CD4-positive, alpha-beta T cell (primary cell): ENCODE measurements at regions not wholly inside any gene's neighbourhood (a gene's known extent, or its start where the extent isn't known, plus 50 kb on each side); places are given as distances from the start of the nearest gene placed in this dataset.

Experiments used
- ATAC-seq: fragments of 200-7000 bp; cut with Tn5 transposase; one replicate; pipeline ENCODE4 v1.10.0; 2022; ENCODE audit warnings: mild to moderate bottlenecking; ENCODE audit not compliant: poor library complexity
- CTCF ChIA-PET: fragments of 350-600 bp; sonication (Branson Sonifier 250); formaldehyde crosslinking; loops from one replicate; lab custom pipeline; 2021; ENCODE audit warnings: antibody characterized with exemption, inconsistent platforms; lab: Charles Lee
- POLR2A ChIA-PET: fragments of 350-600 bp; sonication (Branson Sonifier 250); formaldehyde crosslinking; loops from one replicate; lab custom pipeline; 2021; ENCODE audit warnings: antibody characterized with exemption, inconsistent platforms; lab: Charles Lee
- DNase-seq, 14 experiments: peaks; one replicate each; pipeline ENCODE4 v3.0.0-alpha.2; 2013 to 2020; ENCODE audit warnings: mixed read lengths in 2 of 14
- H3K27ac ChIP-seq, 2 donors: one replicate each; pipeline versions ENCODE4 v1.5.1 to v1.7.0; 2013; ENCODE audit warnings: low read length in 2 of 2, low read depth in 1 of 2, mild to moderate bottlenecking in 1 of 2
- H3K27me3 ChIP-seq, 2 experiments: 1 replicate in 1 of 2; 2 replicates in 1 of 2; pipeline versions ENCODE4 v1.6.1 to v1.7.0; 2013; ENCODE audit warnings: low read length in 2 of 2, control low read depth in 1 of 2, mild to moderate bottlenecking in 1 of 2, moderate library complexity in 1 of 2; ENCODE audit not compliant: insufficient read depth in 2 of 2, control insufficient read depth in 1 of 2
- H3K36me3 ChIP-seq: one replicate; pipeline ENCODE4 v1.6.1; 2013; ENCODE audit warnings: low read length, control low read depth; ENCODE audit not compliant: insufficient read depth
- H3K4me1 ChIP-seq: one replicate; pipeline ENCODE4 v1.6.1; 2013; ENCODE audit warnings: low read length, control low read depth; ENCODE audit not compliant: insufficient read depth
- H3K4me3 ChIP-seq: one replicate; pipeline ENCODE4 v1.5.1; 2013; ENCODE audit warnings: mild to moderate bottlenecking, low read length, moderate library complexity
- H3K9me3 ChIP-seq, 2 experiments: 1 replicate in 1 of 2; 2 replicates in 1 of 2; pipeline versions ENCODE4 v1.6.1 to v1.7.0; 2013; ENCODE audit warnings: low read length in 2 of 2, mild to moderate bottlenecking in 2 of 2, control low read depth in 1 of 2, moderate library complexity in 1 of 2; ENCODE audit not compliant: control insufficient read depth in 1 of 2, insufficient read depth in 1 of 2
- H3K27ac Mint-ChIP-seq: one replicate; pipeline ENCODE4 v1.8.0; 2020; ENCODE audit warnings: mixed read lengths
- H3K27me3 Mint-ChIP-seq: one replicate; pipeline ENCODE4 v1.8.0; 2021; ENCODE audit warnings: mixed read lengths
- H3K36me3 Mint-ChIP-seq: one replicate; pipeline ENCODE4 v1.8.0; 2021; ENCODE audit warnings: low read depth, mixed read lengths
- H3K4me1 Mint-ChIP-seq: one replicate; pipeline ENCODE4 v1.8.0; 2021; ENCODE audit warnings: low read depth, mixed read lengths
- H3K4me3 Mint-ChIP-seq: one replicate; pipeline ENCODE4 v1.8.0; 2020; ENCODE audit warnings: mild to moderate bottlenecking, mixed read lengths
- H3K9me3 Mint-ChIP-seq: one replicate; pipeline ENCODE4 v1.8.0; 2020; ENCODE audit warnings: mixed read lengths
- CTCF ChIP-seq: fragments of 200-600 bp; IDR thresholded peaks from one replicate; pipeline ENCODE4 v1.8.0; 2022; ENCODE audit warnings: antibody characterized with exemption, mild to moderate bottlenecking
- intact Hi-C, 2 experiments: fragments of 100-400 bp; cut with DNase I in 1 of 2; cut with micrococcal nuclease in 1 of 2; formaldehyde crosslinking; loops; one replicate each; pipeline versions ENCODE4 v1.15.1 to v1.9.0; 2023 to 2025; cut with DNase I, micrococcal nuclease

GRCh38 chr5:170442921-170443320, 53.8 kb upstream of the KCNMB1 start:
- no peak for DNase-seq
- H3K4me3 ChIP-seq, result no peak overlapping the region
- H3K27me3 ChIP-seq, result no peaks in the 10 kb centered on the region
- no peak overlapping the region for H3K4me3 Mint-ChIP-seq
- no peaks in the 10 kb centered on the region for H3K36me3 Mint-ChIP-seq
- no peak for ATAC-seq
- H3K9me3 ChIP-seq, result peaks cover 0 to 4% of the 10 kb centered on the region in 2 experiments
- H3K27ac ChIP-seq, result no peak overlapping the region
- H3K9me3 Mint-ChIP-seq, result peaks cover 2% of the 10 kb centered on the region
- TF ChIP-seq CTCF, result no peak
- H3K4me1 ChIP-seq, result no peaks in the 10 kb centered on the region
- POLR2A ChIA-PET, result no interaction called here
- CTCF ChIA-PET, result no interaction called here
- no peaks in the 10 kb centered on the region for H3K36me3 ChIP-seq
- H3K4me1 Mint-ChIP-seq, result no peaks in the 10 kb centered on the region
- no peaks in the 10 kb centered on the region for H3K27me3 Mint-ChIP-seq
- intact Hi-C loops, result no loop called here
- H3K27ac Mint-ChIP-seq, result no peak overlapping the region

GRCh38 chr5:170442391-170442790, 53.2 kb upstream of the KCNMB1 start:
- Mint-ChIP-seq H3K36me3 (no peaks in the 10 kb centered on the region), H3K27me3 (no peaks in the 10 kb centered on the region), H3K27ac (no peak overlapping the region), H3K9me3 (no peaks in the 10 kb centered on the region), H3K4me1 (no peaks in the 10 kb centered on the region), H3K4me3 (no peak overlapping the region)
- Histone ChIP-seq H3K27me3 (no peaks in the 10 kb centered on the region), H3K9me3 (peaks cover 0 to 2% of the 10 kb centered on the region in 2 experiments), H3K27ac (no peak overlapping the region), H3K36me3 (no peaks in the 10 kb centered on the region), H3K4me1 (no peaks in the 10 kb centered on the region), H3K4me3 (no peak overlapping the region)
- intact Hi-C loops, result no loop called here
- ChIA-PET POLR2A (no interaction called here), CTCF (no interaction called here)
- no peak for DNase-seq
- no peak for TF ChIP-seq CTCF
- ATAC-seq, result no peak

GRCh38 chr5:170441393-170441784, 52.2 kb upstream of the KCNMB1 start:
- Histone ChIP-seq H3K9me3 (no peaks in the 10 kb centered on the region), H3K4me3 (no peak overlapping the region), H3K36me3 (no peaks in the 10 kb centered on the region), H3K27ac (no peak overlapping the region), H3K27me3 (no peaks in the 10 kb centered on the region), H3K4me1 (no peaks in the 10 kb centered on the region)
- intact Hi-C loops, result no loop called here
- TF ChIP-seq CTCF, result no peak
- Mint-ChIP-seq H3K27ac (no peak overlapping the region), H3K27me3 (no peaks in the 10 kb centered on the region), H3K36me3 (no peaks in the 10 kb centered on the region), H3K4me1 (no peaks in the 10 kb centered on the region), H3K9me3 (no peaks in the 10 kb centered on the region), H3K4me3 (no peak overlapping the region)
- ChIA-PET CTCF (no interaction called here), POLR2A (no interaction called here)
- DNase-seq (no peak), ATAC-seq (no peak)
